ENCODE measurements at regions not wholly inside any gene's neighbourhood (a gene's known extent, or its start where the extent isn't known, plus 50 kb on each side); places are given as distances from the start of the nearest gene placed in this dataset.

- TF ChIP-seq HMG20B (CRISPR knock-in tag; conservative IDR thresholded peaks at IDR 0.05) (no peak), FOSL1 (CRISPR knock-in tag; IDR thresholded peaks at IDR 0.05; ENCODE audit: borderline replicate concordance) (no peak), ZNF317 (CRISPR knock-in tag; IDR thresholded peaks at IDR 0.05) (no peak), ZNF280D (CRISPR knock-in tag; IDR thresholded peaks at IDR 0.05) (no peak), ZNF12 (CRISPR knock-in tag; IDR thresholded peaks at IDR 0.05) (no peak), POLR2A (IDR thresholded peaks at IDR 0.05; ENCODE audit: insufficient read depth in 1 of 2, low read depth in 2 of 2, low read length in 2 of 2) (no peak), TCF7L2 (IDR thresholded peaks at IDR 0.05; ENCODE audit: low read depth, low read length) (no peak)
Measured at GRCh38 chr12:85733984-85734383, 102.2 kb downstream of the RASSF9 start.

All from HepG2 (cell line).